ENCODE measurements at regions not wholly inside any gene's neighbourhood (a gene's known extent, or its start where the extent isn't known, plus 50 kb on each side); places are given as distances from the start of the nearest gene placed in this dataset.

DNA sequence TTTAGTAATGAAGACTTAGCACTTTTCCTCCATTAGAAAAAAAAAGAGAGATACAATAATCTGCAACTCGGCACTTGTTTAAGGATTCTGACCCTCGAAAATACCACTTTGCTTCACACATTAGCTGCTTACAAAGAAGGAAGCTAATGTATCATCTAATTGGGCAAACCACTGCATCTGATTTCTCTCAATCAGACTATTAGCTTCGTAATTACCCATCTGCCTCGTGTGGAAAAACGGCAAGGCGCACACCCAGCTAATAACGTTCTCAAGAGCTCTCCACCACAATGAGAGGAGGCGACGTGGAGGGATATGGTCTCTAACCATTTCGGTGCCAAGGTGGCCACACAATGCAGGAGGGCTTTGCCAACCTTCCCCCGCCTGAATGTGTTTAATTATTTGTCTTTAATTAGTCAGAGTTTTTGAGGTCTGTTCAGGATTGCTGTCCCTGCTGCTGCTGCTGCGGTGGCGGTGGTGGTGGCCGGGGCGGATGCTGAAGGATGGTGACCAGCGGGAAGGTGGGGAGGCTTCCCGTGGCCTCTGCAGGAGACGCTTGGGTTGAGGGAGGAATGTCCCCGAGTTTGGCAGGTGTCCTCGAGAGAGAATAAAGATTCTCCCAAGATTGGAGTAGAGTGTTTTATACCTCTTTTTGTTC lies 374.5 kb downstream of the RPS6KC1 start:
- TF ChIP-seq, protein P1, sequence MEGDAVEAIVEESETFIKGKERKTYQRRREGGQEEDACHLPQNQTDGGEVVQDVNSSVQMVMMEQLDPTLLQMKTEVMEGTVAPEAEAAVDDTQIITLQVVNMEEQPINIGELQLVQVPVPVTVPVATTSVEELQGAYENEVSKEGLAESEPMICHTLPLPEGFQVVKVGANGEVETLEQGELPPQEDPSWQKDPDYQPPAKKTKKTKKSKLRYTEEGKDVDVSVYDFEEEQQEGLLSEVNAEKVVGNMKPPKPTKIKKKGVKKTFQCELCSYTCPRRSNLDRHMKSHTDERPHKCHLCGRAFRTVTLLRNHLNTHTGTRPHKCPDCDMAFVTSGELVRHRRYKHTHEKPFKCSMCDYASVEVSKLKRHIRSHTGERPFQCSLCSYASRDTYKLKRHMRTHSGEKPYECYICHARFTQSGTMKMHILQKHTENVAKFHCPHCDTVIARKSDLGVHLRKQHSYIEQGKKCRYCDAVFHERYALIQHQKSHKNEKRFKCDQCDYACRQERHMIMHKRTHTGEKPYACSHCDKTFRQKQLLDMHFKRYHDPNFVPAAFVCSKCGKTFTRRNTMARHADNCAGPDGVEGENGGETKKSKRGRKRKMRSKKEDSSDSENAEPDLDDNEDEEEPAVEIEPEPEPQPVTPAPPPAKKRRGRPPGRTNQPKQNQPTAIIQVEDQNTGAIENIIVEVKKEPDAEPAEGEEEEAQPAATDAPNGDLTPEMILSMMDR (IDR thresholded peaks at IDR 0.05; ENCODE audit: low read depth, low read length, missing control alignments), result no peak
- no peak for DNase-seq (ENCODE audit: low read depth)
- in situ Hi-C loops (cut with HindIII; ENCODE audit: low sequenced_read_pairs), result no loop called here
- no peak overlapping the region for H3K4me3 ChIP-seq (ENCODE audit: low read depth, low read length)

DNA sequence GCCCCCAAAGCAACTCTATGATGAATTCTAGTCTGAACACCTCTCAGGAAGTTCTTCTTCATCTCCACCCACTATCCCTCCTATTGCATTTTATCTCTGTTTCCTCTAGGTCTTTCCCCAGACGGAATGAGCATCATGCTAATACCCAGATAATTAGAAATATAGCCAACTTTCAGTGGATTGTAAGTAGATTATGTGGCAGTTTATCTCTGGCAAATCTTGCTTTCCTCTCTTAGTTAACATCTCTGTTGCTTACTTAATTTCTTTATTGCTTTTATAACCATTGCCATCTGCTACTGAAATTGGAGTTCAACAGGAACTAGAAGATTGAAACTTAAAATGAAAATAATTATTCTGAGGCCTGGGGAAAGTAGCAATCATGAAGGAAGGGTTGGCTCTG lies 378.6 kb downstream of the RPS6KC1 start:
- TF ChIP-seq, protein P1 (IDR thresholded peaks at IDR 0.05; ENCODE audit: low read depth, low read length, missing control alignments), result no peak
- H3K4me3 ChIP-seq (ENCODE audit: low read depth, low read length), result no peak overlapping the region
- DNase-seq (ENCODE audit: low read depth), result no peak

DNA sequence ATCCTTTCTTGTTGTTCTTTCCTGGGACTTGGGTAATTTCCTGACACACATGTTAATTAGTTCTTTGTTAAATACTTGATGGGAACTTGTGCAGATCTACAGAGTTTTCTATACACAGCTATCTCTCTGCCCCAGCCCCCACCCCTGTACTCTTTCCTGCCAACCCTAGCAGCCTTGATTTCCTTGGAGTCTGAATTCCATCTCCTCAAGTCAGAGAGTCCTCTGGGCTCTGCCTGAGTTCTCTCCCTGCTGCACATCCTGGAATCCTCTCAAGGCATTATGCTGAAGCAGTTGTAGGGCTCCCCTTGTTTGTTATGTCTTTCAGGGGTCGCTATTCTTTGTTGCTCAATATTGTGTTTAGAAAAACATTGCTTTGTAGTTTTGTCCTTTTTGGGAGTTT lies 384.7 kb downstream of the RPS6KC1 start:
- DNase-seq (ENCODE audit: low read depth), result no peak
- in situ Hi-C loops (cut with HindIII; ENCODE audit: low sequenced_read_pairs), result no loop called here
- H3K4me3 ChIP-seq (ENCODE audit: low read depth, low read length), result no peak overlapping the region
- TF ChIP-seq, protein P1 (IDR thresholded peaks at IDR 0.05; ENCODE audit: low read depth, low read length, missing control alignments), result no peak

More for the DNA sequence above, 378.6 kb downstream of the RPS6KC1 start:
- in situ Hi-C loops (cut with HindIII; ENCODE audit: low sequenced_read_pairs), result no loop called here

DNA sequence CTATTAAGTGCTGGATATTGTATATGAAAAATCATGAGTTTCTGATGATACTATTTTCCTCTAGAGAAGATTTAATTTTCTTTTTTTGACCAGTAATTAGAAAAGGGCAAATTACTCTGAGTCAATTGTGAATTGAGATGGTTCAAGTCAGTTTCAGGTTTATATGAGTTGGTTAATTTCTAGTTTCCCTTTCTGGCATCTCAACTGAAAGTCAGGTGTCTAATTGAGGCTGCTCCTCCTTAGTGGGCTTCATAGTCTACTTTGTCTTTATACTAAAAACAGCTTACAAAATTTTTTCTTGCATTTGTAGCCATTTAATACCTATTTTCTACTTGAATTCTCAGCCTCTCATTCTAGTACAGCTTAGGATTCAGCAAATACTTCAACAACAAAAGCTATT lies 387.3 kb downstream of the RPS6KC1 start:
- TF ChIP-seq, protein P1 (IDR thresholded peaks at IDR 0.05; ENCODE audit: low read depth, low read length, missing control alignments), result no peak
- H3K4me3 ChIP-seq (ENCODE audit: low read depth, low read length), result no peak overlapping the region
- no peak for DNase-seq (ENCODE audit: low read depth)
- in situ Hi-C loops (cut with HindIII; ENCODE audit: low sequenced_read_pairs), result no loop called here

DNA sequence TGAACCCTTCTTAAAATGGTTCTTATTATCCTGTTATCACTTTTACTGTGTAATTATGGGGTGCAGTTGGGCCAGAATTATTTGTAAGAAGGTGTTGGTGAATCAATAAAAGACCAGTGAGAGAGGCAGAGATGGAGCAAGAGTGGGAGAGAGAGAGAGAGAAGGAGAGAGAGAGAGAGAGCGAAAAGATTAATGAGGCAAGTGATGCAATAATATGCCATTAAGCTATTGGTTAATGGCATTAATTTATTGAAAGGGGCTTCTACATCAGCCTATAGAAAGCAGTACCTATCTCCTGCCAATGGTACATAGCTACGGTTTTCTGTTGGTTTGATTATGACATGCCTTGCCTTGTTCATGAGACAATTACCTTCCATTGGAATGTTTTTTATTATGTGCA lies 388.7 kb downstream of the RPS6KC1 start:
- no peak for DNase-seq (ENCODE audit: low read depth)
- in situ Hi-C loops (cut with HindIII; ENCODE audit: low sequenced_read_pairs), result no loop called here
- TF ChIP-seq, protein P1 (IDR thresholded peaks at IDR 0.05; ENCODE audit: low read depth, low read length, missing control alignments), result no peak
- no peak overlapping the region for H3K4me3 ChIP-seq (ENCODE audit: low read depth, low read length)

DNA sequence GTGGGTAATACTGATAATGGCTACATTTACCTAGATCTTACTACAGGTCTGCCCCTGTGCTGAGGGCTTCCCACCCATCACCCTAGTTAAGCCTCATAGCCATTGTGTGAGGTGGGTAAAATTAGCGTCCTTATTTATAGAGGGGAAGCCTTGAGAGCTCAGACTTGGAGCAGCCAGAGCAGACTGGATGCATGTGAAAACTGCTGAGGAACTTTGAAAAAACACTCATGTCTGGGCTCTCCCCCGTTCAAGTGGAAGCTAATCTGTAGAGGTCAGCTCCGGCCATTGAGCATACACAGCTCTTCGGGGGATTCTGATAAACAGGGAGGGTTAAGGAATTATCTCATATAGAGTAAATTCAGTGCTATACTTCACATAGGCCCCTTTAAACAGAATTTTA lies 389.7 kb downstream of the RPS6KC1 start:
- in situ Hi-C loops (cut with HindIII; ENCODE audit: low sequenced_read_pairs), result no loop called here
- TF ChIP-seq, protein P1 (IDR thresholded peaks at IDR 0.05; ENCODE audit: low read depth, low read length, missing control alignments), result no peak
- DNase-seq (ENCODE audit: low read depth), result no peak
- H3K4me3 ChIP-seq (ENCODE audit: low read depth, low read length), result no peak overlapping the region
